ENCODE measurements at regions not wholly inside any gene's neighbourhood (a gene's known extent, or its start where the extent isn't known, plus 50 kb on each side); places are given as distances from the start of the nearest gene placed in this dataset.

- no peak for TF ChIP-seq CTCF (IDR thresholded peaks at IDR 0.05; ENCODE audit: control extremely low read depth in 1 of 3, insufficient read depth in 1 of 3, low read depth in 1 of 3, low read length in 3 of 3)
- TF ChIP-seq EZH2 (IDR thresholded peaks at IDR 0.05; ENCODE audit: low read depth, low read length, severe bottlenecking), result no peak
- no peak for TF ChIP-seq POLR2A (IDR thresholded peaks at IDR 0.05; ENCODE audit: control extremely low read depth in 1 of 2, low read depth in 2 of 2, low read length in 2 of 2)
- no peak for TF ChIP-seq ATF3 (IDR thresholded peaks at IDR 0.05; ENCODE audit: insufficient read depth, low read depth, low read length)
- no peak for TF ChIP-seq TBP (IDR thresholded peaks at IDR 0.05; ENCODE audit: low read depth, low read length)
- no peak for TF ChIP-seq CEBPB (IDR thresholded peaks at IDR 0.05; ENCODE audit: low read depth, low read length)
- no peak for TF ChIP-seq YY1 (IDR thresholded peaks at IDR 0.05; ENCODE audit: low read depth, low read length)
- TF ChIP-seq POLR2AphosphoS5 (IDR thresholded peaks at IDR 0.05; ENCODE audit: low read depth, low read length), result no peak
- TF ChIP-seq SP1 (IDR thresholded peaks at IDR 0.05; ENCODE audit: low read depth, low read length), result no peak
These were observed 172.1 kb downstream of the NUFIP1 start for GRCh38 chr13:44817131-44817671.
